ENCODE measurements at regions not wholly inside any gene's neighbourhood (a gene's known extent, or its start where the extent isn't known, plus 50 kb on each side); places are given as distances from the start of the nearest gene placed in this dataset.
"Not testable (repeated sequence)": the region's sequence is repeated elsewhere in the genome, so short reads cannot be mapped to it uniquely, and the experiment has no call there.

GRCh38 chr3:193148688-193149473 lies 92.1 kb upstream of the PLAAT1 start:
- Mint-ChIP-seq H3K27me3 (no peaks in the 10 kb centered on the region), H3K9me3 (no peaks in the 10 kb centered on the region), H3K4me3 (no peak overlapping the region), H3K36me3 (ENCODE audit: low read depth) (no peaks in the 10 kb centered on the region), H3K27ac (no peak overlapping the region), H3K4me1 (no peaks in the 10 kb centered on the region)
- ChIA-PET CTCF (no interaction called here), POLR2A (no interaction called here)
- DNase-seq (no peak), ATAC-seq (ENCODE audit: low read depth) (no peak)
- intact Hi-C loops (cut with micrococcal nuclease), result no loop called here
- TF ChIP-seq CTCF (IDR thresholded peaks at IDR 0.05), result no peak

- intact Hi-C loops (cut with micrococcal nuclease), result no loop called here
- no peaks in the 10 kb centered on the region for H3K4me1 Mint-ChIP-seq
Observed at GRCh38 chr3:193149998-193150397, 91.0 kb upstream of the PLAAT1 start.

GRCh38 chr3:193155044-193155781 lies 85.8 kb upstream of the PLAAT1 start:
- H3K27me3 Mint-ChIP-seq; H3K4me3 Mint-ChIP-seq; H3K9me3 Mint-ChIP-seq; H3K36me3 Mint-ChIP-seq (ENCODE audit: low read depth); intact Hi-C loops (cut with micrococcal nuclease); H3K27ac Mint-ChIP-seq; POLR2A ChIA-PET; DNase-seq; H3K4me1 Mint-ChIP-seq; ATAC-seq (ENCODE audit: low read depth): not testable (repeated sequence)
- CTCF ChIA-PET, result interaction anchor here (0.6 kb wide), 1 partner anchor 687 kb away, joined by 5 read pairs; no protein-coding TSS in a partner anchor

More at GRCh38 chr3:193149998-193150397, 91.0 kb upstream of the PLAAT1 start:
- H3K36me3 Mint-ChIP-seq (ENCODE audit: low read depth), result no peaks in the 10 kb centered on the region
- no peak for TF ChIP-seq CTCF (IDR thresholded peaks at IDR 0.05)
- ATAC-seq (ENCODE audit: low read depth) (no peak), DNase-seq (no peak)
- H3K9me3 Mint-ChIP-seq, result no peaks in the 10 kb centered on the region
- CTCF ChIA-PET, result no interaction called here
- POLR2A ChIA-PET, result no interaction called here
- no peaks in the 10 kb centered on the region for H3K27me3 Mint-ChIP-seq
- H3K27ac Mint-ChIP-seq, result no peak overlapping the region
- no peak overlapping the region for H3K4me3 Mint-ChIP-seq

GRCh38 chr3:193157051-193157450 lies 84.0 kb upstream of the PLAAT1 start:
- intact Hi-C loops (cut with micrococcal nuclease), result no loop called here
- Mint-ChIP-seq H3K4me1 (no peaks in the 10 kb centered on the region), H3K4me3 (no peak overlapping the region), H3K36me3 (ENCODE audit: low read depth) (no peaks in the 10 kb centered on the region), H3K9me3 (no peaks in the 10 kb centered on the region), H3K27ac (no peak overlapping the region), H3K27me3 (no peaks in the 10 kb centered on the region)
- no peak for TF ChIP-seq CTCF (IDR thresholded peaks at IDR 0.05)
- DNase-seq (no peak), ATAC-seq (ENCODE audit: low read depth) (no peak)
- ChIA-PET POLR2A (no interaction called here), CTCF (no interaction called here)

GRCh38 chr3:193165431-193166120 lies 75.4 kb upstream of the PLAAT1 start:
- Mint-ChIP-seq H3K36me3 (ENCODE audit: low read depth) (no peaks in the 10 kb centered on the region), H3K4me3 (no peak overlapping the region), H3K9me3 (no peaks in the 10 kb centered on the region), H3K27ac (no peak overlapping the region), H3K27me3 (peaks cover 2% of the 10 kb centered on the region), H3K4me1 (no peaks in the 10 kb centered on the region)
- TF ChIP-seq CTCF (IDR thresholded peaks at IDR 0.05), result no peak
- DNase-seq (no peak), ATAC-seq (ENCODE audit: low read depth) (no peak)
- ChIA-PET POLR2A (no interaction called here), CTCF (no interaction called here)
- intact Hi-C loops (cut with micrococcal nuclease), result no loop called here

Data from activated B cell treated with CpG ODN at 0.5 μM for 24 hours (primary cell).